Suprapubic skin (tissue), 4 donors: ENCODE measurements at regions not wholly inside any gene's neighbourhood (a gene's known extent, or its start where the extent isn't known, plus 50 kb on each side); places are given as distances from the start of the nearest gene placed in this dataset.

Source experiments
- DNase-seq, 2 donors: peaks; one replicate each; pipeline ENCODE4 v3.0.0-alpha.2; 2019; ENCODE audit warnings: low spot score in 2 of 2
- H3K27ac ChIP-seq: fragments of 200-600 bp; sonication (generic); one replicate; pipeline ENCODE4 v1.5.1; 2019
- H3K27me3 ChIP-seq: fragments of 200-600 bp; sonication (generic); one replicate; pipeline ENCODE4 v1.5.1; 2019
- H3K36me3 ChIP-seq: fragments of 200-600 bp; sonication (generic); one replicate; pipeline ENCODE4 v1.5.1; 2019
- H3K4me1 ChIP-seq: fragments of 200-600 bp; sonication (generic); one replicate; pipeline ENCODE4 v1.5.1; 2019
- H3K4me3 ChIP-seq: fragments of 200-600 bp; sonication (generic); one replicate; pipeline ENCODE4 v1.5.1; 2019; ENCODE audit warnings: mild to moderate bottlenecking
- H3K9me3 ChIP-seq: fragments of 200-600 bp; sonication (generic); one replicate; pipeline ENCODE4 v1.5.1; 2019
- EP300 ChIP-seq: sonication (generic); formaldehyde crosslinking; IDR thresholded peaks from one replicate; pipeline ENCODE4 v1.6.1; 2017; ENCODE audit warnings: antibody characterized with exemption
- POLR2A ChIP-seq, 2 donors: fragments of 450-650 bp; IDR thresholded peaks; one replicate each; pipeline ENCODE4 v1.6.1; 2017; ENCODE audit warnings: antibody characterized with exemption in 2 of 2, mild to moderate bottlenecking in 2 of 2, moderate library complexity in 2 of 2
- POLR2AphosphoS5 ChIP-seq, 3 donors: sonication (generic); formaldehyde crosslinking; IDR thresholded peaks; one replicate each; pipeline ENCODE4 v1.6.1; 2017; ENCODE audit warnings: antibody characterized with exemption in 3 of 3
- WGBS: methylation state at CpG from one replicate; pipeline ENCODE4 v1.1.5; 2018; 5-methylcytosine and 5-hydroxymethylcytosine counted together
- TF ChIP-seq, protein P1 (sequence below), 2 donors: fragments of 200-600 bp in 1 of 2; fragments of 450-650 bp in 1 of 2; sonication (generic) in 1 of 2; IDR thresholded peaks; one replicate each; pipeline ENCODE4 v1.5.1; 2016 to 2019; ENCODE audit warnings: antibody characterized with exemption in 2 of 2, mild to moderate bottlenecking in 1 of 2, moderate library complexity in 1 of 2

- Histone ChIP-seq H3K4me3 (no peak overlapping the region), H3K27ac (no peak overlapping the region), H3K36me3 (no peaks in the 10 kb centered on the region), H3K27me3 (no peaks in the 10 kb centered on the region), H3K4me1 (peaks cover 7% of the 10 kb centered on the region), H3K9me3 (no peaks in the 10 kb centered on the region)
- no peak for TF ChIP-seq POLR2A (IDR thresholded peaks at IDR 0.05)
- no peak for TF ChIP-seq EP300
- TF ChIP-seq, protein P1, sequence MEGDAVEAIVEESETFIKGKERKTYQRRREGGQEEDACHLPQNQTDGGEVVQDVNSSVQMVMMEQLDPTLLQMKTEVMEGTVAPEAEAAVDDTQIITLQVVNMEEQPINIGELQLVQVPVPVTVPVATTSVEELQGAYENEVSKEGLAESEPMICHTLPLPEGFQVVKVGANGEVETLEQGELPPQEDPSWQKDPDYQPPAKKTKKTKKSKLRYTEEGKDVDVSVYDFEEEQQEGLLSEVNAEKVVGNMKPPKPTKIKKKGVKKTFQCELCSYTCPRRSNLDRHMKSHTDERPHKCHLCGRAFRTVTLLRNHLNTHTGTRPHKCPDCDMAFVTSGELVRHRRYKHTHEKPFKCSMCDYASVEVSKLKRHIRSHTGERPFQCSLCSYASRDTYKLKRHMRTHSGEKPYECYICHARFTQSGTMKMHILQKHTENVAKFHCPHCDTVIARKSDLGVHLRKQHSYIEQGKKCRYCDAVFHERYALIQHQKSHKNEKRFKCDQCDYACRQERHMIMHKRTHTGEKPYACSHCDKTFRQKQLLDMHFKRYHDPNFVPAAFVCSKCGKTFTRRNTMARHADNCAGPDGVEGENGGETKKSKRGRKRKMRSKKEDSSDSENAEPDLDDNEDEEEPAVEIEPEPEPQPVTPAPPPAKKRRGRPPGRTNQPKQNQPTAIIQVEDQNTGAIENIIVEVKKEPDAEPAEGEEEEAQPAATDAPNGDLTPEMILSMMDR (IDR thresholded peaks at IDR 0.05) = no peak
- no peak for TF ChIP-seq POLR2AphosphoS5 (IDR thresholded peaks at IDR 0.05)
- 92% methylated on average over 6 of the region's 6 CpGs for WGBS
- DNase-seq = no peak
Measured at GRCh38 chr3:73804204-73804603, 179.5 kb upstream of the PDZRN3 start.

DNA sequence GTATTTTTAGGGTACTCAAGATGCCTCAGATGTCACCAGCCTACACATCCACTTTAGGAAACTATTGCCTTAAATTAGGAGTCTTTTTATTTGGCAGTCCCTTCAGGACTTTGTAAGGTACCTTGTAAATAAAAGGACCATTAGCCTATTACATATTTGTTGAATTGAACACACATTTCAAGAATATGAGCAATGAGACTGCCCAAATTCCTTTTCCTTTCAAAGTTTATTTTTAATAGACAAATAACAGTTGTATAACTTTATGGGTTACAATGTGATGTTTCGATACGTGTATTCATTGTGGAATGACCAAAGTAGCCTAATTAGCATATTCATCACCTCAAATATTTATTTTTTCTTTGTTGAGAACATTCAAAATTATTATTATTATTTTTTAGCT, 176.7 kb upstream of the PDZRN3 start:
- H3K27me3 ChIP-seq = no peaks in the 10 kb centered on the region
- peaks cover 7% of the 10 kb centered on the region for H3K4me1 ChIP-seq
- no peak for TF ChIP-seq POLR2AphosphoS5 (IDR thresholded peaks at IDR 0.05)
- TF ChIP-seq, protein P1 (IDR thresholded peaks at IDR 0.05) = no peak
- no peak for TF ChIP-seq POLR2A (IDR thresholded peaks at IDR 0.05)
- no peak for TF ChIP-seq EP300
- H3K36me3 ChIP-seq = no peaks in the 10 kb centered on the region
- H3K9me3 ChIP-seq = no peaks in the 10 kb centered on the region
- DNase-seq = no peak
- no peak overlapping the region for H3K27ac ChIP-seq
- no peak overlapping the region for H3K4me3 ChIP-seq
- 88% methylated on average over 2 of the region's 2 CpGs for WGBS

DNA sequence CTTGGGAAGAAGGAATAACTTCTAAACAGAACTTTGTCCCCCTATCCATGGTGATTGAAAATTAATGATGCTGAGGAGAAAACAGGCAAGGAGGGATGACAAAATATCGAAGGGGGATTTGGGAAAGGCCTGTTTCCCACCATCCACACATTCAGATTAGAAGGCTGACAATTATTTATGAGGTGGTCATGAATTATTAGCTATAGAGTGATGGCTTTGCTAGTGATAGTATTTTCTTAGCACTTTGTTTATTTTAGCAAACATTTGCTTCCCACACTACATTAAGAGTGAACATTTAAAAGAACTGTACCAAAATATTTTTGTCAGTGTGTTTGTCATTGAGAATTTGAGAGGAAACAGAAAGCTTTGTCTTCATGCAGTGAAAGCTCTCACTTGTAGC, 172.6 kb upstream of the PDZRN3 start:
- H3K4me3 ChIP-seq = no peak overlapping the region
- H3K36me3 ChIP-seq = no peaks in the 10 kb centered on the region
- H3K9me3 ChIP-seq = no peaks in the 10 kb centered on the region
- no peak overlapping the region for H3K27ac ChIP-seq
- DNase-seq = no peak
- H3K27me3 ChIP-seq = no peaks in the 10 kb centered on the region
- 75% methylated on average over 1 of the region's 1 CpG for WGBS
- TF ChIP-seq POLR2AphosphoS5 (IDR thresholded peaks at IDR 0.05) = no peak
- TF ChIP-seq EP300 = no peak
- no peak for TF ChIP-seq POLR2A (IDR thresholded peaks at IDR 0.05)
- TF ChIP-seq, protein P1 (IDR thresholded peaks at IDR 0.05) = no peak
- no peaks in the 10 kb centered on the region for H3K4me1 ChIP-seq

GRCh38 chr3:73796382-73796781, 171.6 kb upstream of the PDZRN3 start:
- H3K36me3 ChIP-seq = no peaks in the 10 kb centered on the region
- no peak overlapping the region for H3K4me3 ChIP-seq
- TF ChIP-seq POLR2A (IDR thresholded peaks at IDR 0.05) (no peak), EP300 (no peak), POLR2AphosphoS5 (IDR thresholded peaks at IDR 0.05) (no peak)
- TF ChIP-seq, protein P1 (IDR thresholded peaks at IDR 0.05) = no peak
- 72% methylated on average over 3 of the region's 3 CpGs for WGBS
- H3K27me3 ChIP-seq = no peaks in the 10 kb centered on the region
- H3K9me3 ChIP-seq = no peaks in the 10 kb centered on the region
- no peaks in the 10 kb centered on the region for H3K4me1 ChIP-seq
- no peak for DNase-seq
- no peak overlapping the region for H3K27ac ChIP-seq

DNA sequence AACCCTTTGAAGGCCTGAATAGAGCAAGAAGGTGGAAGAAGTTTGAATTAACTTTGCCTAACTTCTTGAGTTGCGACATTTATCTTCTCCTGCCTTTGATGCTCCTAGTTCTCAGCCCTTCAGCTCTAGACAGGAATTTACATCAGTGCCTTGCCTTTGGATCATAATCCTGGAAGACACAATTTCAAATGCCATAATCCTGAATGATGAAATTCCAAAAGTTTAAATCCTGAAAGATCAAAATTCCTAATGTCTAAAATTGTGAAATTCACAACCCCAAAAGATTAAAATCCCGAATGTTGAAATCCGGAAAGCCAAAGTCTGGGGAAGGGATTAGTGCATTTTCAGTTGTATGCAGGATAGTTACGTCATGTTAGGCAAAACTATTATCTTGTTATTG, 166.6 kb upstream of the PDZRN3 start:
- no peak overlapping the region for H3K27ac ChIP-seq
- TF ChIP-seq, protein P1 (IDR thresholded peaks at IDR 0.05) = no peak
- TF ChIP-seq POLR2A (IDR thresholded peaks at IDR 0.05) = no peak
- no peak for TF ChIP-seq POLR2AphosphoS5 (IDR thresholded peaks at IDR 0.05)
- TF ChIP-seq EP300 = no peak
- WGBS = 93% methylated on average over 4 of the region's 4 CpGs
- DNase-seq = no peak
- H3K36me3 ChIP-seq = no peaks in the 10 kb centered on the region
- H3K9me3 ChIP-seq = no peaks in the 10 kb centered on the region
- no peaks in the 10 kb centered on the region for H3K4me1 ChIP-seq
- H3K4me3 ChIP-seq = no peak overlapping the region
- H3K27me3 ChIP-seq = no peaks in the 10 kb centered on the region
